ENCODE measurements at regions not wholly inside any gene's neighbourhood (a gene's known extent, or its start where the extent isn't known, plus 50 kb on each side); places are given as distances from the start of the nearest gene placed in this dataset.
A peak's percentile ranks its signal among the peaks of the same experiment; 100 is the strongest.

- Histone ChIP-seq H3K9me2 (replicated peaks; ENCODE audit: low read depth, low read length) (no peaks in the 10 kb centered on the region), H3K9ac (ENCODE audit: low read depth, low read length, poor library complexity, severe bottlenecking) (no peak overlapping the region), H3K9me3 (ENCODE audit: insufficient read depth, low read depth, low read length) (no peaks in the 10 kb centered on the region), H4K20me1 (ENCODE audit: insufficient read depth, low read length, poor library complexity, severe bottlenecking) (no peaks in the 10 kb centered on the region), H3K36me3 (ENCODE audit: insufficient read depth, low read length) (no peaks in the 10 kb centered on the region), H3F3A (ENCODE audit: low read depth) (0 out of 2 replicates have a peak, but pooled peaks cover 6% of the 10 kb centered on the region), H3K79me2 (ENCODE audit: insufficient read depth, low read length) (no peaks in the 10 kb centered on the region), H3K4me3 (ENCODE audit: low read length, poor library complexity, severe bottlenecking) (no peak overlapping the region), H3K4me1 (ENCODE audit: insufficient read depth, low read length, poor library complexity, severe bottlenecking) (peaks cover 43% of the 10 kb centered on the region), H3K4me2 (ENCODE audit: low read depth, low read length, poor library complexity, severe bottlenecking) (no peak overlapping the region), H2AFZ (ENCODE audit: low read length) (no peak overlapping the region), H3K27me3 (ENCODE audit: insufficient read depth, low read length, poor library complexity, severe bottlenecking) (no peaks in the 10 kb centered on the region)
- TF ChIP-seq CTCF (conservative IDR thresholded peaks at IDR 0.05; ENCODE audit: low read length), result no peak
- no peak for TF ChIP-seq EZH2phosphoT487 (IDR thresholded peaks at IDR 0.05; ENCODE audit: borderline replicate concordance)
These were observed 97.0 kb upstream of the GRIP1 start for GRCh38 chr12:66775871-66776270.

DNA sequence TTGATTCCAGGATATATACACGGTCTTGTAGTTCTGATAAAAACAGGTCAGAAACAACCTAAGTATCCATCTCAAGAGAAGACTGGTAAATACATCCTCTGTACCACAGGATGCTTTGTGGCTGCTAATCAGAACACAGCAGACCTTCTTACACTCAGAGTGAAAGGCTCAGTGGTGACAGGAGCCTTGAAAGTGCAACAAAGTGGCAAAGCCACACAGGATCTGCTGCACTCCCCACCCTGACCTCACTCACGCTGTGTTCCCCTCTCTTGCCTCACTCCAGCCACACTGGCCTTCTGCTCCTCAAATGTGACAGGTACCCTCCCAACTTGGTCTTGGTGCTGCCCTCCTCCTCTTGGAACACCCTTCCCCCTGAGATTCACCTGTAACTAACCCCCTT, 98.1 kb upstream of the GRIP1 start:
- no peaks in the 10 kb centered on the region for H3K9me2 ChIP-seq (replicated peaks; ENCODE audit: low read depth, low read length)

DNA sequence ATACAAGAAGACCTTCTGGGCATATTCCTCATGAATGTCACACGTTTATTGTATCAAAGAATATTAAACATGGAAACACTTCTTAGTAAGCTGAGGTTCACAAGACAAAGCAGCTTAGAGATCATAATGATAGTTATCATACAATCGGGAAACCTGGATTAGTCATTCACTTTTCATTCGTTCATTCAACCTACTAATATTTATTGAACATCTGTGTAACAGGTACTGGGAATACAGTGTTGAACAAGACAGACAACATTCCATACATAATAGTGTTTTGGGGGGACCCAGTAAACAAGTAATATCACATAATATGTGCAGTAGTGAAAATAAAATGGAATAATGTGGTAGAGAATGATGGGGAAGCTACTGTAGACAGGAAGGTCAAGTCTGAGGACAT, 100.6 kb upstream of the GRIP1 start:
- H3K4me1 ChIP-seq (ENCODE audit: insufficient read depth, low read length, poor library complexity, severe bottlenecking), result peaks cover 43% of the 10 kb centered on the region
- H3K79me2 ChIP-seq (ENCODE audit: insufficient read depth, low read length), result no peaks in the 10 kb centered on the region
- H3K4me2 ChIP-seq (ENCODE audit: low read depth, low read length, poor library complexity, severe bottlenecking), result no peak overlapping the region
- H4K20me1 ChIP-seq (ENCODE audit: insufficient read depth, low read length, poor library complexity, severe bottlenecking), result no peaks in the 10 kb centered on the region
- H3K9ac ChIP-seq (ENCODE audit: low read depth, low read length, poor library complexity, severe bottlenecking), result no peak overlapping the region
- no peaks in the 10 kb centered on the region for H3K9me2 ChIP-seq (replicated peaks; ENCODE audit: low read depth, low read length)
- no peak overlapping the region for H2AFZ ChIP-seq (ENCODE audit: low read length)
- TF ChIP-seq EZH2phosphoT487 (IDR thresholded peaks at IDR 0.05; ENCODE audit: borderline replicate concordance), result no peak
- no peak for TF ChIP-seq CTCF (conservative IDR thresholded peaks at IDR 0.05; ENCODE audit: low read length)
- H3F3A ChIP-seq (ENCODE audit: low read depth), result 0 out of 2 replicates have a peak, but pooled peaks cover 6% of the 10 kb centered on the region
- H3K4me3 ChIP-seq (ENCODE audit: low read length, poor library complexity, severe bottlenecking), result no peak overlapping the region
- H3K36me3 ChIP-seq (ENCODE audit: insufficient read depth, low read length), result no peaks in the 10 kb centered on the region
- no peaks in the 10 kb centered on the region for H3K9me3 ChIP-seq (ENCODE audit: insufficient read depth, low read depth, low read length)
- H3K27me3 ChIP-seq (ENCODE audit: insufficient read depth, low read length, poor library complexity, severe bottlenecking), result no peaks in the 10 kb centered on the region

More for the DNA sequence above, 98.1 kb upstream of the GRIP1 start:
- Histone ChIP-seq H3K79me2 (ENCODE audit: insufficient read depth, low read length) (no peaks in the 10 kb centered on the region), H2AFZ (ENCODE audit: low read length) (no peak overlapping the region), H3K4me3 (ENCODE audit: low read length, poor library complexity, severe bottlenecking) (peak overlapping the region; percentile 39), H3K9me3 (ENCODE audit: insufficient read depth, low read depth, low read length) (no peaks in the 10 kb centered on the region), H3K4me2 (ENCODE audit: low read depth, low read length, poor library complexity, severe bottlenecking) (peak overlapping the region; percentile 60), H4K20me1 (ENCODE audit: insufficient read depth, low read length, poor library complexity, severe bottlenecking) (no peaks in the 10 kb centered on the region), H3F3A (ENCODE audit: low read depth) (0 out of 2 replicates have a peak, but pooled peaks cover 6% of the 10 kb centered on the region), H3K9ac (ENCODE audit: low read depth, low read length, poor library complexity, severe bottlenecking) (no peak overlapping the region), H3K27me3 (ENCODE audit: insufficient read depth, low read length, poor library complexity, severe bottlenecking) (no peaks in the 10 kb centered on the region), H3K4me1 (ENCODE audit: insufficient read depth, low read length, poor library complexity, severe bottlenecking) (peaks cover 43% of the 10 kb centered on the region), H3K36me3 (ENCODE audit: insufficient read depth, low read length) (no peaks in the 10 kb centered on the region)
- TF ChIP-seq CTCF (conservative IDR thresholded peaks at IDR 0.05; ENCODE audit: low read length) (no peak), EZH2phosphoT487 (IDR thresholded peaks at IDR 0.05; ENCODE audit: borderline replicate concordance) (no peak)

Data from Loucy (cell line).